HG02852 (cell line): ENCODE measurements at regions not wholly inside any gene's neighbourhood (a gene's known extent, or its start where the extent isn't known, plus 50 kb on each side); places are given as distances from the start of the nearest gene placed in this dataset.

Experiments used
- ATAC-seq: cut with Tn5 transposase; IDR thresholded peaks from one replicate; pipeline ENCODE4 v1.9.1; 2021; ENCODE audit warnings: mild to moderate bottlenecking, moderate library complexity; ENCODE audit not compliant: unreplicated experiment

- no peak for ATAC-seq
Observed at GRCh38 chr18:78571063-78571785, 408.4 kb upstream of the SALL3 start.

- ATAC-seq: no peak
Observed at GRCh38 chr18:78571831-78572347, 407.7 kb upstream of the SALL3 start.

- ATAC-seq: no peak
Observed at GRCh38 chr18:78573773-78574172, 405.8 kb upstream of the SALL3 start.

- no peak for ATAC-seq
Observed at GRCh38 chr18:78576967-78577366, 402.7 kb upstream of the SALL3 start.

- no peak for ATAC-seq
Observed at GRCh38 chr18:78579449-78579848, 400.2 kb upstream of the SALL3 start.

- no peak for ATAC-seq
Observed at GRCh38 chr18:78579854-78580577, 399.6 kb upstream of the SALL3 start.

GRCh38 chr18:78580835-78581339 is 398.7 kb upstream of the SALL3 start:
- ATAC-seq: no peak

GRCh38 chr18:78582181-78582709 is 397.4 kb upstream of the SALL3 start:
- no peak for ATAC-seq

GRCh38 chr18:78582898-78583738 is 396.5 kb upstream of the SALL3 start:
- ATAC-seq: no peak

GRCh38 chr18:78583739-78584458 is 395.7 kb upstream of the SALL3 start:
- no peak for ATAC-seq

- no peak for ATAC-seq
Observed at GRCh38 chr18:78584459-78585022, 395.1 kb upstream of the SALL3 start.

GRCh38 chr18:78586586-78586985 is 393.0 kb upstream of the SALL3 start:
- no peak for ATAC-seq

- no peak for ATAC-seq
Observed at GRCh38 chr18:78587096-78587495, 392.5 kb upstream of the SALL3 start.

GRCh38 chr18:78587626-78588600 is 391.7 kb upstream of the SALL3 start:
- ATAC-seq: no peak

- no peak for ATAC-seq
Observed at GRCh38 chr18:78589916-78590437, 389.6 kb upstream of the SALL3 start.

- ATAC-seq: no peak
Observed at GRCh38 chr18:78595453-78595852, 384.2 kb upstream of the SALL3 start.

GRCh38 chr18:78595924-78596573 is 383.6 kb upstream of the SALL3 start:
- ATAC-seq: no peak

GRCh38 chr18:78596794-78597345 is 382.7 kb upstream of the SALL3 start:
- ATAC-seq: no peak
